Neural progenitor cell (in vitro differentiated cells): ENCODE measurements at regions not wholly inside any gene's neighbourhood (a gene's known extent, or its start where the extent isn't known, plus 50 kb on each side); places are given as distances from the start of the nearest gene placed in this dataset.

Source experiments
- DNase-seq: peaks from one replicate; pipeline ENCODE4 v3.0.0-alpha.2; 2016; ENCODE audit warnings: low spot score
- H2AFZ ChIP-seq: fragments of 200-600 bp; sonication (generic); replicated peaks from 2 replicates; pipeline ENCODE4 v1.6.1; 2016; ENCODE audit warnings: antibody characterized with exemption
- H3F3A ChIP-seq: fragments of 200-600 bp; sonication (generic); 2 replicates; pipeline ENCODE4 v1.6.1; 2016; ENCODE audit warnings: antibody characterized with exemption, low read depth
- H3K27ac ChIP-seq: fragments of 200-600 bp; sonication (generic); 2 replicates; pipeline ENCODE4 v1.5.1; 2016; ENCODE audit warnings: mild to moderate bottlenecking
- H3K27me3 ChIP-seq: fragments of 200-600 bp; sonication (generic); 2 replicates; pipeline ENCODE4 v1.6.1; 2016; ENCODE audit warnings: mild to moderate bottlenecking, moderate library complexity
- H3K36me3 ChIP-seq: fragments of 200-600 bp; sonication (generic); 2 replicates; pipeline ENCODE4 v1.5.1; 2016
- H3K4me1 ChIP-seq: fragments of 200-600 bp; sonication (generic); 2 replicates; pipeline ENCODE4 v1.6.1; 2016; ENCODE audit warnings: mixed run types
- H3K4me2 ChIP-seq: fragments of 200-600 bp; sonication (generic); 2 replicates; pipeline ENCODE4 v1.6.1; 2016
- H3K4me3 ChIP-seq: fragments of 200-600 bp; sonication (generic); 2 replicates; pipeline ENCODE4 v1.5.1; 2016
- H3K79me2 ChIP-seq: fragments of 200-600 bp; sonication (generic); 2 replicates; pipeline ENCODE4 v1.6.1; 2016; ENCODE audit warnings: low read depth
- H3K9ac ChIP-seq: fragments of 200-600 bp; sonication (generic); 2 replicates; pipeline ENCODE4 v1.6.1; 2016
- H3K9me3 ChIP-seq: fragments of 200-600 bp; sonication (generic); 2 replicates; pipeline ENCODE4 v1.5.1; 2016; ENCODE audit warnings: low read depth
- H4K20me1 ChIP-seq: fragments of 200-600 bp; sonication (generic); 2 replicates; pipeline ENCODE4 v1.6.1; 2016; ENCODE audit warnings: low read depth
- H3K27ac Mint-ChIP-seq: 3 replicates; pipeline ENCODE4 v1.8.0; 2021; ENCODE audit warnings: mixed read lengths
- H3K27me3 Mint-ChIP-seq: 2 replicates; pipeline ENCODE4 v1.8.0; 2022; ENCODE audit warnings: low read depth, mild to moderate bottlenecking, inconsistent platforms, moderate library complexity, mixed read lengths; ENCODE audit not compliant: insufficient read depth
- H3K36me3 Mint-ChIP-seq: 3 replicates; pipeline ENCODE4 v1.8.0; 2021; ENCODE audit warnings: mixed read lengths
- H3K4me1 Mint-ChIP-seq: 3 replicates; pipeline ENCODE4 v1.8.0; 2021; ENCODE audit warnings: mixed read lengths
- H3K4me3 Mint-ChIP-seq: 3 replicates; pipeline ENCODE4 v1.8.0; 2021; ENCODE audit warnings: mild to moderate bottlenecking, moderate library complexity, mixed read lengths
- H3K9me3 Mint-ChIP-seq: 3 replicates; pipeline ENCODE4 v1.8.0; 2020; ENCODE audit warnings: mixed read lengths
- EZH2 ChIP-seq: fragments of 200-600 bp; sonication (generic); IDR thresholded peaks from 2 replicates; pipeline ENCODE4 v1.6.1; 2017; ENCODE audit warnings: antibody characterized with exemption, mild to moderate bottlenecking, moderate library complexity
- EZH2phosphoT487 ChIP-seq: fragments of 200-600 bp; sonication (generic); IDR thresholded peaks from 2 replicates; pipeline ENCODE4 v1.6.1; 2017; ENCODE audit warnings: antibody characterized with exemption
- TF ChIP-seq, protein P1 (sequence below): fragments of 200-600 bp; sonication (generic); IDR thresholded peaks from 2 replicates; pipeline ENCODE4 v1.5.1; 2017; ENCODE audit warnings: antibody characterized with exemption, mild to moderate bottlenecking

DNA sequence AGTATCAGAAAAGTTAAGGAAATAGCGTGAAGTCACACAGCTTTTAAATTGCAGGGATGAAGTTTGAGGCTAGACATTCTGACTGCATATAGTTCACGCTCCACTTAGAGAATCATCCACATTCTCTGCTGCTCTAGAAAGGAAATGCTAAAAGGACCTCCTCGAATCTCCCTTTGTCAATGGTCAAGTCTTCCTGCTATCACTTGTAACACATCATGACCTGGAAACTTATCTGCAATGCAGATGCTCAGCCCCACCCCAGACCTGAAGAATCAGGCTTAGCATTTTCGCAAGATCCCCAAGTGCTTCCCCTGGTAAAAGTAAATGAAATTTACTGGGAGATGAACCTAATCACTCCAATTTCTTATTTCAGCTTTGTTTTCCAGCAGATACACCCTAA, 372.1 kb downstream of the LIG4 start:
- Histone ChIP-seq H4K20me1 (peaks cover 17% of the 10 kb centered on the region), H2AFZ (no peak overlapping the region), H3K79me2 (no peaks in the 10 kb centered on the region), H3K9me3 (no peaks in the 10 kb centered on the region), H3F3A (no peaks in the 10 kb centered on the region), H3K9ac (no peak overlapping the region), H3K36me3 (no peaks in the 10 kb centered on the region), H3K4me1 (peaks cover 37% of the 10 kb centered on the region), H3K27ac (no peak overlapping the region), H3K4me2 (no peak overlapping the region), H3K27me3 (no peaks in the 10 kb centered on the region), H3K4me3 (no peak overlapping the region)
- no peak overlapping the region for H3K27ac Mint-ChIP-seq
- no peak for DNase-seq
- H3K9me3 Mint-ChIP-seq = no peaks in the 10 kb centered on the region
- TF ChIP-seq EZH2 (no peak), EZH2phosphoT487 (no peak)
- TF ChIP-seq, protein P1, sequence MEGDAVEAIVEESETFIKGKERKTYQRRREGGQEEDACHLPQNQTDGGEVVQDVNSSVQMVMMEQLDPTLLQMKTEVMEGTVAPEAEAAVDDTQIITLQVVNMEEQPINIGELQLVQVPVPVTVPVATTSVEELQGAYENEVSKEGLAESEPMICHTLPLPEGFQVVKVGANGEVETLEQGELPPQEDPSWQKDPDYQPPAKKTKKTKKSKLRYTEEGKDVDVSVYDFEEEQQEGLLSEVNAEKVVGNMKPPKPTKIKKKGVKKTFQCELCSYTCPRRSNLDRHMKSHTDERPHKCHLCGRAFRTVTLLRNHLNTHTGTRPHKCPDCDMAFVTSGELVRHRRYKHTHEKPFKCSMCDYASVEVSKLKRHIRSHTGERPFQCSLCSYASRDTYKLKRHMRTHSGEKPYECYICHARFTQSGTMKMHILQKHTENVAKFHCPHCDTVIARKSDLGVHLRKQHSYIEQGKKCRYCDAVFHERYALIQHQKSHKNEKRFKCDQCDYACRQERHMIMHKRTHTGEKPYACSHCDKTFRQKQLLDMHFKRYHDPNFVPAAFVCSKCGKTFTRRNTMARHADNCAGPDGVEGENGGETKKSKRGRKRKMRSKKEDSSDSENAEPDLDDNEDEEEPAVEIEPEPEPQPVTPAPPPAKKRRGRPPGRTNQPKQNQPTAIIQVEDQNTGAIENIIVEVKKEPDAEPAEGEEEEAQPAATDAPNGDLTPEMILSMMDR = no peak
- H3K27me3 Mint-ChIP-seq = no peaks in the 10 kb centered on the region
- peaks cover 39% of the 10 kb centered on the region for H3K4me1 Mint-ChIP-seq
- no peaks in the 10 kb centered on the region for H3K36me3 Mint-ChIP-seq
- no peak overlapping the region for H3K4me3 Mint-ChIP-seq

DNA sequence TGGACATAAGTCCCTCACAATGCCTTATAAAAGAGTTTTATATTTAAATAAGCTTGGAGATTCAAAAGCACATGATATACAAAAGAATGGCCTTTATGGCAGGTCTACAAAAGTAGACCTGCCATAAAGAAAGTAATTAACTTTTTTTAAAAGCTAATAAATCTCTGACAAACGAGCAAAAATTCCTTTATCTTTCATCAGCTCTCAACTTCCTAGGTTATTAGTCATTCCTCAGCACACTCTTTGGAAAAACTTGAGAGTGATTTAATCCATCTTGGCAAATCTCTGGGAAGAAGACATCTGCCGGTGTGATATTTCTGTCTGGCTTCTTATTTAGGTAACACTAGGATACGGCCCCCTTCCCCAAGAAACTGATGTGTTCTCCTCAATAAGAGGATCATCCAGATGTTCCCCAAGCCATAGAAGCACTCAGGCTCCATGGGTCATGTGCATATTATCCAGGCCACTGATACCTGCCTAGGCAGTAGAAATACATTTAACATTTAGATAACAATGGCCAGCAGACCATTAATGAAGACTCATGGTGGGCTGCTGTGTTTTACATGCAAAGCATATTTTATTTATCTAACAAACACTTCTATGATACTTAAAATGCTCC, 372.7 kb downstream of the LIG4 start:
- H3K4me2 ChIP-seq = no peak overlapping the region
- DNase-seq = no peak
- peaks cover 35% of the 10 kb centered on the region for H3K4me1 Mint-ChIP-seq
- H3K79me2 ChIP-seq = no peaks in the 10 kb centered on the region
- H3F3A ChIP-seq = no peaks in the 10 kb centered on the region
- peaks cover 37% of the 10 kb centered on the region for H3K4me1 ChIP-seq
- H3K9me3 ChIP-seq = no peaks in the 10 kb centered on the region
- no peak overlapping the region for H3K9ac ChIP-seq
- H3K36me3 Mint-ChIP-seq = no peaks in the 10 kb centered on the region
- H3K4me3 ChIP-seq = no peak overlapping the region
- H3K4me3 Mint-ChIP-seq = no peak overlapping the region
- no peak overlapping the region for H3K27ac ChIP-seq
- H3K9me3 Mint-ChIP-seq = no peaks in the 10 kb centered on the region
- TF ChIP-seq, protein P1 = no peak
- no peak for TF ChIP-seq EZH2phosphoT487
- no peak for TF ChIP-seq EZH2
- peak overlapping the region; percentile 42 for H3K27ac Mint-ChIP-seq
- H3K27me3 ChIP-seq = no peaks in the 10 kb centered on the region
- H3K36me3 ChIP-seq = no peaks in the 10 kb centered on the region
- H4K20me1 ChIP-seq = peaks cover 13% of the 10 kb centered on the region
- H3K27me3 Mint-ChIP-seq = no peaks in the 10 kb centered on the region
- H2AFZ ChIP-seq = no peak overlapping the region

DNA sequence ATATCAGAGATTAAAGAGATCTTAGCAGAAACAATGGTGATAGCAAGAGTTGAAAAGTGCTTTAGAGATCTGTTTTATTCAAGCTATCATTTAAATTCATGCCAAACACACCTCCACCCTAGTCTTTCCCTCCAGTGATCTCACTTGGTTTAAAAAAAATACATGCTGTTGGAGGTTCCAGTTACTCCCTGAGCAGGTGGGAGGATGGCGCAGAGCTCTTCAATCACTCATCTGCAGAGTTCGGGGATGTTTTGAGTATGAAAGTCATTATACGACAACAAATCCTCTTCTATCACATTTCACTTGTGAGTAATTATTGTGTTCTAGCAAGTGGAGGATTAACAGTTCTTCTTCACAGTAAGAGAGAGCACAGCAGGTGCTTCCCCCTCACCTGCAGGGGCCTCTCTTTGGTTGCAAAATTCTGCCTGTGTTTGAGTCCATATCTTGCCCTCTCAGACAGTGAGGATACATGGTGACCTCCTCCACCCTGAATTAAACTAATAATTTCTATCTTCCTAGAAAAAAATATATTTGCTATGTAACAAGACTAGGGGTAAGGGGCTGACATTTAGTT, 376.7 kb downstream of the LIG4 start:
- Mint-ChIP-seq H3K9me3 (no peaks in the 10 kb centered on the region), H3K27ac (peak overlapping the region; percentile 72), H3K36me3 (no peaks in the 10 kb centered on the region), H3K27me3 (no peaks in the 10 kb centered on the region), H3K4me1 (peaks cover 31% of the 10 kb centered on the region), H3K4me3 (no peak overlapping the region)
- no peak for DNase-seq
- Histone ChIP-seq H3K79me2 (no peaks in the 10 kb centered on the region), H3K4me1 (peaks cover 30% of the 10 kb centered on the region), H3K27me3 (no peaks in the 10 kb centered on the region), H4K20me1 (no peaks in the 10 kb centered on the region), H2AFZ (no peak overlapping the region), H3K36me3 (no peaks in the 10 kb centered on the region), H3K9ac (no peak overlapping the region), H3F3A (no peaks in the 10 kb centered on the region), H3K9me3 (no peaks in the 10 kb centered on the region), H3K4me2 (peak overlapping the region; percentile 34), H3K27ac (no peak overlapping the region), H3K4me3 (no peak overlapping the region)
- TF ChIP-seq, protein P1 = no peak
- TF ChIP-seq EZH2 (no peak), EZH2phosphoT487 (no peak)
